CD14-positive monocyte (primary cell): ENCODE measurements at regions not wholly inside any gene's neighbourhood (a gene's known extent, or its start where the extent isn't known, plus 50 kb on each side); places are given as distances from the start of the nearest gene placed in this dataset.
"Not testable (repeated sequence)": the region's sequence is repeated elsewhere in the genome, so short reads cannot be mapped to it uniquely, and the experiment has no call there.

Source experiments
- DNase-seq, 3 donors: peaks; one replicate each; pipeline ENCODE4 v3.0.0-alpha.2; 2011 to 2022
- H2AFZ ChIP-seq: 2 replicates; pipeline ENCODE4 v1.6.0; 2012; ENCODE audit warnings: mild to moderate bottlenecking, low read depth, low read length, inconsistent platforms; ENCODE audit not compliant: insufficient read depth, poor library complexity, severe bottlenecking
- H3K27ac ChIP-seq, 2 donors: 1 replicate in 1 of 2; 2 replicates in 1 of 2; pipeline ENCODE4 v1.5.1; 2012 to 2013; ENCODE audit warnings: low read length in 2 of 2, control low read depth in 1 of 2, inconsistent platforms in 1 of 2, low read depth in 1 of 2, mild to moderate bottlenecking in 1 of 2
- H3K27me3 ChIP-seq, 2 donors: one replicate each; pipeline versions ENCODE4 v1.6.0 to v1.6.1; 2011 to 2013; ENCODE audit warnings: low read length in 2 of 2; ENCODE audit not compliant: control insufficient read depth in 2 of 2, insufficient read depth in 2 of 2
- H3K36me3 ChIP-seq, 2 donors: replicated peaks in 1 of 2; 1 replicate in 1 of 2; 2 replicates in 1 of 2; pipeline versions ENCODE4 v1.5.1 to v1.6.1; 2012 to 2013; ENCODE audit warnings: low read length in 2 of 2, control low read depth in 1 of 2, inconsistent platforms in 1 of 2, mild to moderate bottlenecking in 1 of 2; ENCODE audit not compliant: insufficient read depth in 2 of 2, control insufficient read depth in 1 of 2
- H3K4me1 ChIP-seq, 2 donors: 1 replicate in 1 of 2; 2 replicates in 1 of 2; pipeline versions ENCODE4 v1.5.1 to v1.6.1; 2012 to 2013; ENCODE audit warnings: low read length in 2 of 2, control low read depth in 1 of 2, inconsistent platforms in 1 of 2, mild to moderate bottlenecking in 1 of 2, moderate library complexity in 1 of 2; ENCODE audit not compliant: insufficient read depth in 2 of 2, control insufficient read depth in 1 of 2
- H3K4me2 ChIP-seq: replicated peaks from 2 replicates; pipeline ENCODE3; 2012; ENCODE audit warnings: low read length, moderate library complexity, mild to moderate bottlenecking; ENCODE audit not compliant: poor library complexity, severe bottlenecking; ENCODE audit errors: extremely low read depth
- H3K4me3 ChIP-seq, 3 experiments: fragments of 200-600 bp in 1 of 3; sonication (generic) in 1 of 3; replicated peaks in 1 of 3; 1 replicate in 2 of 3; 2 replicates in 1 of 3; pipeline ENCODE4 v1.5.1; 2011 to 2013; ENCODE audit warnings: low read length in 3 of 3, mild to moderate bottlenecking in 3 of 3, control low read depth in 2 of 3, low read depth in 2 of 3, inconsistent platforms in 1 of 3, moderate library complexity in 1 of 3
- H3K79me2 ChIP-seq: 2 replicates; pipeline ENCODE4 v1.6.0; 2012; ENCODE audit warnings: mild to moderate bottlenecking, control low read depth, inconsistent platforms, low read length, moderate library complexity; ENCODE audit not compliant: insufficient read depth
- H3K9ac ChIP-seq: 2 replicates; pipeline ENCODE4 v1.6.0; 2017; ENCODE audit warnings: low read length, mild to moderate bottlenecking; ENCODE audit not compliant: insufficient read depth, poor library complexity, severe bottlenecking
- H3K9me3 ChIP-seq, 2 donors: replicated peaks in 1 of 2; 1 replicate in 1 of 2; 2 replicates in 1 of 2; pipeline versions ENCODE4 v1.5.1 to v1.6.1; 2012 to 2013; ENCODE audit warnings: low read length in 2 of 2, control low read depth in 1 of 2; ENCODE audit not compliant: control insufficient read depth in 1 of 2, insufficient read depth in 1 of 2
- H4K20me1 ChIP-seq: 2 replicates; pipeline ENCODE4 v1.6.0; 2012; ENCODE audit warnings: mild to moderate bottlenecking, low read length, control low read depth, moderate library complexity; ENCODE audit not compliant: insufficient read depth
- H3K27ac Mint-ChIP-seq, 7 donors: one replicate each; pipeline ENCODE4 v1.8.0; 2020; ENCODE audit warnings: mild to moderate bottlenecking in 7 of 7, mixed read lengths in 7 of 7, moderate library complexity in 6 of 7, inconsistent platforms in 2 of 7
- H3K27me3 Mint-ChIP-seq, 3 donors: one replicate each; pipeline ENCODE4 v1.8.0; 2021 to 2022; ENCODE audit warnings: low read depth in 3 of 3, mild to moderate bottlenecking in 3 of 3, mixed read lengths in 3 of 3, moderate library complexity in 3 of 3, inconsistent platforms in 1 of 3
- H3K36me3 Mint-ChIP-seq, 2 donors: one replicate each; pipeline ENCODE4 v1.8.0; 2020; ENCODE audit warnings: mixed read lengths in 2 of 2, inconsistent platforms in 1 of 2, mild to moderate bottlenecking in 1 of 2
- H3K4me1 Mint-ChIP-seq: one replicate; pipeline ENCODE4 v1.8.0; 2020; ENCODE audit warnings: mild to moderate bottlenecking, mixed read lengths
- H3K4me3 Mint-ChIP-seq, 2 donors: one replicate each; pipeline ENCODE4 v1.8.0; 2020; ENCODE audit warnings: mild to moderate bottlenecking in 2 of 2, mixed read lengths in 2 of 2, moderate library complexity in 1 of 2
- H3K9me3 Mint-ChIP-seq, 7 donors: one replicate each; pipeline ENCODE4 v1.8.0; 2020 to 2022; ENCODE audit warnings: mixed read lengths in 7 of 7, mild to moderate bottlenecking in 6 of 7, moderate library complexity in 6 of 7, inconsistent platforms in 2 of 7
- CTCF ChIP-seq: fragments of 200-600 bp; IDR thresholded peaks from one replicate; pipeline ENCODE4 v1.8.0; 2022; ENCODE audit warnings: antibody characterized with exemption, mild to moderate bottlenecking
- WGBS: methylation state at CpG from one replicate; pipeline ENCODE4 v1.1.5; 2013; ENCODE audit warnings: missing lambda C conversion rate; ENCODE audit not compliant: insufficient coverage; 5-methylcytosine and 5-hydroxymethylcytosine counted together
- intact Hi-C, 2 donors: fragments of 100-400 bp; cut with micrococcal nuclease; formaldehyde crosslinking; loops; one replicate each; pipeline versions ENCODE4 v1.15.0 to v1.15.1; 2023

GRCh38 chr13:90348477-90349136 is 998.9 kb upstream of the MIR17HG start:
- peaks cover 0 to 23% of the 10 kb centered on the region in 2 donors for H3K9me3 ChIP-seq
- H3K36me3 ChIP-seq, H3K79me2 ChIP-seq, H4K20me1 ChIP-seq, DNase-seq, H3K4me1 ChIP-seq, H3K36me3 Mint-ChIP-seq, H3K27me3 ChIP-seq, H3K4me1 Mint-ChIP-seq, H3K9ac ChIP-seq, intact Hi-C loops, H3K27me3 Mint-ChIP-seq, H3K4me2 ChIP-seq, H3K4me3 ChIP-seq, H3K4me3 Mint-ChIP-seq, H3K27ac Mint-ChIP-seq, H3K27ac ChIP-seq, H2AFZ ChIP-seq: not testable (repeated sequence)
- peaks cover 11 to 21% (median 15%) of the 10 kb centered on the region in 7 donors for H3K9me3 Mint-ChIP-seq
- WGBS, result 96% methylated on average over 40 of the region's 42 CpGs

DNA sequence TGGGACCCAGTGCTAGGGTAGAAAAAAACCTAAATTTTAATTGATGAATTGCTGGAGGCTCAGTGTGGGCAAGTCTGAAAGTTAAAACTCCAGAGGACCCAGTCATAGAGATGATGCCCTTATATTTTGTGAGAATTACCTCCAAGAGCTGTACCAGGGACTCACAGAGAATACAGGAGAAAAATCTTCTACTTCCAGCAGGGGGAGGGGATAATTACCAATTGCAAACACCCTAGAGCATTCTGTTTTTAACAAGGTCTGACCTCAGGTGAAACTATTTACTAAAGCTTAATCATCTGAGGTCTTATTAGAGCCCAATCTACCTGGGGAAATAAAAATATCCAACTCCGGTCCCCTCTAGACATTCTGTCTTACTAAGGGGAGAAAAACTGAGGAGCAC is 994.7 kb upstream of the MIR17HG start:
- intact Hi-C loops, result no loop called here
- H3K27me3 ChIP-seq, result no peaks in the 10 kb centered on the region
- H2AFZ ChIP-seq, result no peak overlapping the region
- no peak overlapping the region for H3K4me3 Mint-ChIP-seq
- H3K27ac Mint-ChIP-seq, result no peak overlapping the region
- no peaks in the 10 kb centered on the region for H3K27me3 Mint-ChIP-seq
- WGBS, result no CpG with 5 or more reads among the region's 1 CpG
- no peaks in the 10 kb centered on the region for H3K4me1 Mint-ChIP-seq
- TF ChIP-seq CTCF, result no peak
- peaks cover 0 to 20% of the 10 kb centered on the region in 2 donors for H3K9me3 ChIP-seq
- H3K79me2 ChIP-seq, result no peaks in the 10 kb centered on the region
- DNase-seq, result no peak
- no peak overlapping the region for H3K4me3 ChIP-seq
- no peaks in the 10 kb centered on the region for H3K36me3 Mint-ChIP-seq
- H3K4me1 ChIP-seq, result no peaks in the 10 kb centered on the region
- H3K36me3 ChIP-seq, result no peaks in the 10 kb centered on the region
- peaks cover 9 to 31% (median 18%) of the 10 kb centered on the region in 7 donors for H3K9me3 Mint-ChIP-seq
- no peak overlapping the region for H3K4me2 ChIP-seq
- no peaks in the 10 kb centered on the region for H4K20me1 ChIP-seq
- no peak overlapping the region for H3K27ac ChIP-seq
- H3K9ac ChIP-seq, result no peak overlapping the region
